NCI-H2171 (cell line): ENCODE measurements at regions not wholly inside any gene's neighbourhood (a gene's known extent, or its start where the extent isn't known, plus 50 kb on each side); places are given as distances from the start of the nearest gene placed in this dataset.

ENCODE experiments used
- DNase-seq: peaks from one replicate; lab custom pipeline; 2025; lab: John Stamatoyannopoulos, UW

GRCh38 chr18:78564518-78564917 lies 415.1 kb upstream of the SALL3 start:
- no peak for DNase-seq

GRCh38 chr18:78565240-78565639 lies 414.4 kb upstream of the SALL3 start:
- no peak for DNase-seq

GRCh38 chr18:78566065-78566464 lies 413.6 kb upstream of the SALL3 start:
- DNase-seq, result no peak

- DNase-seq, result no peak
Measured at GRCh38 chr18:78566720-78567119, 412.9 kb upstream of the SALL3 start.

DNA sequence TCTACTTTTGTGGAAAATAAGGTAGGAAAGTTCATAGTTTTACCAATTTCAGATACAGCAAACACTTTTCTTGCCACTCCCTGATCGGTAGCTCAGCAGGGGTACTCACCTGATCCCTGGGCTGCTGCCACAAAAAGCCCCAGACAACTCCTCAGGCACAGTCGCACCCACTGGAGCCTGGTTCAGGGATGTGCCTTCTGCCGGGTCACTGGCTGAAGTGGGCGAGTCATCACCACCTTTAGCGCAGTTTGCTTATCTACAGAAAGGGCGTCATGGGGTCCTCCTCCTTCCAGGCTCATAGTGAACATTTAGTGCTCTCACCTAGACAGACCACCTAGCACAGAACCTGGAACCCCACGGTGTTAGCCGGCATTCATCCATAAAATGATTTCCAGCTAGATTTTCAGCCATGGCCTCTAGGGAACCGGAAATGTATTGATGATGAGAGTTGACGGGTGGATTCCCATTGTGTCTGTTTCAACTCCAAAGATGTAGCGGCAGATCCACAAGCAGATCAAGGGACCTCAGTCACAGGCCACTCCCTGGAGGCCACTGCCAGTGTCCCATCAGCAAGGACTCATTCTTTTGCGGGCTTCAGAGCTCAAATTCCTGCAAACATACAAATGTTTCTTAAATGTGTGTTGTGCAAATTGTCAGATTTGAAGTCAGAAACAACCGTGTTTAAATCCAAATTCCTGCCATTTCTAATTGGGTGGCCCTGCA lies 408.4 kb upstream of the SALL3 start:
- DNase-seq, result no peak

GRCh38 chr18:78571831-78572347 lies 407.7 kb upstream of the SALL3 start:
- DNase-seq, result no peak

- DNase-seq, result no peak
Measured at GRCh38 chr18:78573773-78574172, 405.8 kb upstream of the SALL3 start.

DNA sequence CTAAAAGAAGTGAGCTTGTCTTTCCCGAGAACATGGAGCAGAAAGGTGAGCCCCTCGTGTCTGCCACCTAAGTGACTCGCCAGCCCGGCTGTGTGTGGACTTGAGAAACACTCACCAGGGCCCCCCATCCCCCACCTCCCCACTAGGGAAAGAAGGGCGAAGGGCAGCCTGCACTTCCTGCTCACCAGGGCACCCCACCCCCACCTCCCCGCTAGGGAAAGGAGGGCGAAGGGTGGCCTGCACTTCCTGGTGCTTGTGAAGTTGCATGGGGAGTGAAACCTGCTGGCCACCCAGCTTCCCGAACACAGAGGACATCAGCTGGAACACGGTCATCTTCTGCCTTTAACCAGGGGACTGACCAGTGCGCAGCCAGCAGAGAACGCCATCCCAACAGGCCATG lies 402.7 kb upstream of the SALL3 start:
- no peak for DNase-seq

DNA sequence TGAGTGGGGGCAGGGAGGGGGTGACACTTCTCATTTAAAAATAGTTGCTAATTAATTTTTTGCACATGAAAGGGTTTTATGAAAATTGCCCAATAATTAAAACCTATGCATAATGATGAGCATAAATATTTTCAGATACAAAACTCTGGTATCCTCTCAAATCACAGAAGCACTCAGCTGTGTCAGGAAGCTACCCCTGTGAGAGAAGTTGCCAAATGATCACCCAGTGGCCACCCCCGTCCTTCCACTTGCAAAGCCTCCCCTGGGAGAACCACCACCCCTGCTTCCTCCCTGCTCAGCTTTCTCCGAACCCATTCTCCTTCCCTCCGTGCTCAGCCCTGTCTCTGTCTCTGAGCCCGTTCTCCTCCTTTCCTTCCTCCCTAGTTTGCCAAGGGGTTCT lies 400.2 kb upstream of the SALL3 start:
- DNase-seq, result no peak

DNA sequence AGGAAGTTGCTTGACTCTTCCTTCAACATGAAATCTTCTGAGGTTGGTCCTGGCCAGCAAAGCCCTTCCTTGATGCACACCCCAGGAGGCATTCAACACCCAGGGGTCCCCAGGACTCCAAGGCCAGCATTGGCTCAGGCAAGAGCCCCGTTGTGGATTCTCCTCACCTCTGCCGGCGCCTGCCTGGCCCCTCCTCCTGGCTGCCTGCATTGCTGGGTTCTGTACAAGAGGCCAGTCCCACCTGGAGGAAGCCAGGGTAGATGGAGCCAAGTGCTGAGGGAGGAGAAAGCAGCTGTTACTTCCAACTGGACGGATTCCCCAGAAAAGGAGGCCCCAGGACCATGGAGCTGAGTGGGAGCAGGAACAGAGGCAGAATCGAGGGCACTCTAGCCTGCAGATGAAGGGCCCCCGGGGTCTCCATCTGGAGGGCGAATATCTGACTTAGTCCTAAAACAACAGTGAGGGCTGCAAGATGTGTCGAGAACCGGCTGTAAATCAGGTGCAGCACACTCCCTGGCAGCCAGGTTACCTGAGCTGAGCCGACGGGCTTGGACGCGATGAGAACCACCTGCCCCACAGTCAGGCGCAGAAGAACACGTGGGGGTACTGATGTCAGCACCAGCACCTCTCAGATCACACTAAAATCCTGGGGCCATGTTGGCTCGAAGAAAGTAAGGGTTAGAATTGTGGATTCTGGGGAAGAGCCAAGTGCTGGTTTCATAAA lies 399.6 kb upstream of the SALL3 start:
- DNase-seq, result no peak

GRCh38 chr18:78580835-78581339 lies 398.7 kb upstream of the SALL3 start:
- DNase-seq, result no peak

- DNase-seq, result no peak
Measured at GRCh38 chr18:78582181-78582709, 397.4 kb upstream of the SALL3 start.

DNA sequence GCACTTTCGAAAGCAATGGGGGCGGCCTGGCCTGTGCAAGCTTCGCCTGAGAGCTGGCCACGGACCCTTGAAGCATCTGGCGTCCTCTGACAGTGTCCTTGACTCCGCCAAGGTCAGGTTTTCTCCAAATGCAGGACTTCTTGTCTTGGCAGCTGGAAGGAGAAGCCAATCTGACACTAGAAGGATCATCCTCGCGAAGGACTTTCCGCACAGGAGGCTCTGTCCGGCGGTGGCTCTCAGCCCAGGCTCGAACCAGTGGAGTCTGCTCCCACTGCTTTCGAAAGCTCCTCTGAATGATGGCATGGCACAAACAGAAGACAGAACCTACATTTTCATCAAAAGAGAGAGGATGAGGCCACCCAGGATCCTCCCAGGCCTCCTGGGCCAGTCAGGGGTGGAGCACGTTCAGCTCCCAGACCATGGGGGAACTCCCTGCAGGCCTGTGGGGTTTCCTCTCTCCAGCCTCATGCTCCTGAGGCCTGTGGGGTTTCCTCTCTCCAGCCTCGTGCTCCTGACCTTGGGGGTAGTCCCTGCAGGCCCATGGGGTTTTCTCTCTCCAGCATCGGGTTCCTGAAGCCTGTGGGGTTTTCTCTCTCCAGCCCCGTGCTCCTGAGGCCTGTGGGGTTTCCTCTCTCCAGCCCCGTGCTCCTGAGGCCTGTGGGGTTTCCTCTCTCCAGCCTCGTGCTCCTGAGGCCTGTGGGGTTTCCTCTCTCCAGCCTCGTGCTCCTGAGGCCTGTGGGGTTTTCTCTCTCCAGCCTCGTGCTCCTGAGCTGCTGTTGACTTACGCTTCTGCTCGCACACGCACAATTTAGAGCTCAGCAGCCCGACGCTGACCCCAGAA lies 396.5 kb upstream of the SALL3 start:
- no peak for DNase-seq

GRCh38 chr18:78583739-78584458 lies 395.7 kb upstream of the SALL3 start:
- DNase-seq, result no peak

- DNase-seq, result no peak
Measured at GRCh38 chr18:78584459-78585022, 395.1 kb upstream of the SALL3 start.

- no peak for DNase-seq
Measured at GRCh38 chr18:78586586-78586985, 393.0 kb upstream of the SALL3 start.

DNA sequence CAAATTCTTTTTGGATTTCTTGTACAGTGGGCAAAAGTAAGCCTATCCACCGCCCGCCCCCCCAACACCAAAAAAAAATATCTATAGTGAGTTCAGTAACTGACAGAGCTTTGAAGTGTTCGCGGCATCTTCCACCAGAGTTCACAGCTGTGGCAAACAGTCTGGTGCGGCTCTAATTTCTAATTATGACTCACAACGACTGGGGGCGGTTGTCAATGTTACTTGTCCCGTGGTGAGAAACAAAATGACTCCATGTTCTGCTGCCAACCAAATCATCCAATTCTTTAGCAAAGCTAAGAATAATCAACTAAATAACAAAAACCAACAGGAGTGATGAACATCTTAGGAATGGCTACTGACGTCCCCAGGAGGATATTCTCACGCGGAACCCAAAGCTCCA lies 392.5 kb upstream of the SALL3 start:
- DNase-seq, result no peak

GRCh38 chr18:78587626-78588600 lies 391.7 kb upstream of the SALL3 start:
- no peak for DNase-seq

DNA sequence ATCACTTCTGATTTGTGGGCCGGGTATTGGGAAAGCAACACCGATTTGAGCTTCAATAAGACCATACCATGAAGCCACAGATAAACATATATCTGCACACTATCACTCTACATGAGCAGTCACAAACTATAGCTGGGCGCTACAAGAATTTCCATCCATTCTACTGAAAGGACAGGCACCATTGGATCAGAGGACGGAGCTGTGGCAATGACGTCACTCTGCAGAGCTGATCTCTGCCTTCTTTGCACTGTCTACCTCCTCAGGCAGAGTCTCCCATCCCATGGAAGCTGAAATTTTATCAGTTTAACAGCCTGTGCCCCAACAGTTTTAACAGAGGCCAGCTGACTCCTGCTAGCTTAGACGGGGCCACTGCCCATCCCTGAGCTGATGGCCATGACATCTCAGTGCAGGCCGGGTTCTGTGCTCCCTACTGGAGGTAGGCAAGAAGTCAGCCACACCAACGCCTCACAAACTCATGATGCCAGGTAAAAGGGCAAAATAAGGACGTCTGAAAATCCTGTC lies 389.6 kb upstream of the SALL3 start:
- DNase-seq, result no peak

- DNase-seq, result no peak
Measured at GRCh38 chr18:78595453-78595852, 384.2 kb upstream of the SALL3 start.
